ENCODE measurements at regions not wholly inside any gene's neighbourhood (a gene's known extent, or its start where the extent isn't known, plus 50 kb on each side); places are given as distances from the start of the nearest gene placed in this dataset.

GRCh38 chr2:64327510-64328414 lies 126.2 kb upstream of the LGALSL start:
- Histone ChIP-seq H3K18ac (ENCODE audit: extremely low read depth, low read length) (no peak overlapping the region), H3K4ac (replicated peaks; ENCODE audit: insufficient read length, low read depth, low read length) (no peak overlapping the region), H3K4me3 (ENCODE audit: extremely low read depth in 1 of 4, insufficient read depth in 2 of 4, low read depth in 3 of 4, low read length in 4 of 4) (no peak overlapping the region), H3K36me3 (ENCODE audit: control insufficient read depth in 2 of 4, insufficient read depth in 4 of 4, low read length in 3 of 4) (no peaks in the 10 kb centered on the region), H3K79me2 (ENCODE audit: control insufficient read depth in 1 of 2, insufficient read depth in 2 of 2, low read length in 2 of 2) (no peaks in the 10 kb centered on the region), H3K56ac (replicated peaks; ENCODE audit: insufficient read length, low read depth, low read length) (no peak overlapping the region), H2BK20ac (ENCODE audit: low read length) (0 out of 2 replicates have a peak overlapping the region, but pooled peaks have one; percentile 44), H3K27me3 (replicated peaks in 1 of 4; ENCODE audit: control insufficient read depth in 3 of 4, extremely low read depth in 1 of 4, insufficient read depth in 3 of 4, low read length in 3 of 4) (no peaks in the 10 kb centered on the region), H3K79me1 (ENCODE audit: low read depth, low read length) (no peaks in the 10 kb centered on the region), H2AK5ac (ENCODE audit: low read depth, low read length) (no peak overlapping the region), H2BK5ac (ENCODE audit: low read depth, low read length) (0 out of 2 replicates have a peak overlapping the region, but pooled peaks have one; percentile 10), H4K20me1 (replicated peaks in 1 of 2; ENCODE audit: control insufficient read depth in 1 of 2, insufficient read depth in 2 of 2, low read length in 2 of 2) (no peaks in the 10 kb centered on the region), H2BK15ac (ENCODE audit: low read length) (no peak overlapping the region), H4K8ac (ENCODE audit: extremely low read depth, insufficient read depth, low read length) (no peak overlapping the region), H4K91ac (replicated peaks; ENCODE audit: insufficient read length, low read length) (peak overlapping the region; percentile 29), H3K4me2 (ENCODE audit: insufficient read depth in 1 of 2, low read depth in 2 of 2, low read length in 2 of 2) (no peak overlapping the region; a peak in 1 of 4 replicates), H2AFZ (ENCODE audit: low read length) (no peak overlapping the region), H3K23ac (ENCODE audit: insufficient read length) (no peak overlapping the region), H3K27ac (ENCODE audit: low read depth, low read length) (no peak overlapping the region), H3K14ac (ENCODE audit: insufficient read length) (no peak overlapping the region), H3K4me1 (replicated peaks in 1 of 4; ENCODE audit: control insufficient read depth in 3 of 4, insufficient read depth in 4 of 4, low read length in 3 of 4) (peaks cover 3 to 21% (median 11%) of the 10 kb centered on the region in 4 experiments; a peak in 6 of 7 replicates), H2BK12ac (ENCODE audit: low read depth, low read length) (no peak overlapping the region), H3K23me2 (ENCODE audit: low read depth, low read length) (no peaks in the 10 kb centered on the region; the same call in 1 of the 2 replicates), H3K9ac (replicated peaks in 1 of 4; ENCODE audit: extremely low read depth in 1 of 4, low read depth in 3 of 4, low read length in 3 of 4) (no peak overlapping the region), H2BK120ac (replicated peaks; ENCODE audit: low read depth, low read length) (no peak overlapping the region), H3K9me3 (ENCODE audit: insufficient read depth in 2 of 2, low read depth in 1 of 2, low read length in 1 of 2) (no peaks in the 10 kb centered on the region), H4K5ac (ENCODE audit: insufficient read length, low read depth, low read length) (no peak overlapping the region)
- ChIA-PET POLR2A (ENCODE audit: partially characterized antibody) (interaction anchor here (0.5 to 1.8 kb wide), 9 partner anchors 15 to 278 kb away, joined by 3 to 8 read pairs (median 3); partner anchors contain the start of gene AFTPH), CTCF (ENCODE audit: partially characterized antibody) (interaction anchor here (0.6 to 8.7 kb wide), 31 partner anchors 9 to 588 kb away, joined by 3 to 214 read pairs (median 3); partner anchors contain the start of gene AFTPH)
- DNase-seq (ENCODE audit: low read depth in 1 of 2, low spot score in 2 of 2): peak in 1 of 2 experiments; percentile 49
- FAIRE-seq: no peak
- 74% methylated on average over 15 of the region's 16 CpGs; no CpG with 5 or more reads in 1 of the 2 experiments for WGBS, 2 experiments (ENCODE audit: extremely low coverage in 1 of 2, insufficient coverage in 1 of 2, insufficient read length in 1 of 2, insufficient replicate concordance in 2 of 2, low coverage in 1 of 2, low lambda C conversion rate in 2 of 2, missing lambda C conversion rate in 1 of 2)
- TF ChIP-seq ZNF274 (IDR thresholded peaks at IDR 0.05; ENCODE audit: borderline replicate concordance, extremely low read depth, low read length) (no peak), USF2 (IDR thresholded peaks at IDR 0.05; ENCODE audit: low read length) (no peak), RAD21 (IDR thresholded peaks at IDR 0.05 in 1 of 2, conservative IDR thresholded peaks at IDR 0.05 in 1 of 2; ENCODE audit: low read depth in 2 of 2, low read length in 2 of 2) (peak; percentile 74 to 84), TEAD4 (IDR thresholded peaks at IDR 0.05; ENCODE audit: low read depth, low read length) (no peak), SP4 (IDR thresholded peaks at IDR 0.05; ENCODE audit: low read length) (no peak), CTCF (IDR thresholded peaks at IDR 0.05; ENCODE audit: control extremely low read depth in 1 of 3, insufficient read depth in 1 of 3, low read depth in 1 of 3, low read length in 3 of 3) (peak; percentile 45 to 61 (median 50)), NRF1 (IDR thresholded peaks at IDR 0.05; ENCODE audit: low read depth, low read length) (no peak)

Data from H1 (cell line).